Ovary (tissue), 3 donors: ENCODE measurements at regions not wholly inside any gene's neighbourhood (a gene's known extent, or its start where the extent isn't known, plus 50 kb on each side); places are given as distances from the start of the nearest gene placed in this dataset.

ENCODE experiments used
- CTCF ChIP-seq, 3 donors: fragments of 450-650 bp in 2 of 3; fragments of 200-600 bp in 1 of 3; IDR thresholded peaks; one replicate each; pipeline versions ENCODE4 v1.5.1 to v1.8.0; 2016 to 2022; ENCODE audit warnings: antibody characterized with exemption in 3 of 3, mild to moderate bottlenecking in 1 of 3
- EP300 ChIP-seq: sonication (generic); formaldehyde crosslinking; IDR thresholded peaks from one replicate; pipeline ENCODE4 v1.6.1; 2017; ENCODE audit warnings: antibody characterized with exemption
- POLR2A ChIP-seq: fragments of 450-650 bp; IDR thresholded peaks from one replicate; pipeline ENCODE4 v1.6.1; 2017; ENCODE audit warnings: antibody characterized with exemption, mild to moderate bottlenecking, moderate library complexity
- donor health status: DM: no; HTN: no; CAD: no.

- TF ChIP-seq POLR2A (no peak), CTCF (IDR thresholded peaks at IDR 0.05) (no peak), EP300 (peak; percentile 15)
These were observed 488.4 kb downstream of the PREX1 start for GRCh38 chr20:48339190-48339985.
